ENCODE measurements at regions not wholly inside any gene's neighbourhood (a gene's known extent, or its start where the extent isn't known, plus 50 kb on each side); places are given as distances from the start of the nearest gene placed in this dataset.

- no peaks in the 10 kb centered on the region for H3K79me2 ChIP-seq (ENCODE audit: insufficient read depth)
- WGBS, 2 experiments (ENCODE audit: low coverage in 1 of 2, low lambda C conversion rate in 2 of 2, missing lambda C conversion rate in 2 of 2): 93 to 94% methylated on average over 19 of the region's 19 CpGs
- H3K36me3 ChIP-seq (ENCODE audit: low read depth): no peaks in the 10 kb centered on the region
- in situ Hi-C loops (cut with MboI): no loop called here
- no peak overlapping the region for H3K27ac ChIP-seq
- no peak overlapping the region for H3K4me2 ChIP-seq (ENCODE audit: unreplicated experiment)
- TF ChIP-seq EZH2 (IDR thresholded peaks at IDR 0.05; ENCODE audit: insufficient read depth, poor library complexity, severe bottlenecking): no peak
- TF ChIP-seq EZH2phosphoT487 (IDR thresholded peaks at IDR 0.05; ENCODE audit: insufficient read depth, low read depth): no peak
- no peak overlapping the region for H2AFZ ChIP-seq
- H3K4me1 ChIP-seq (ENCODE audit: insufficient read depth): no peaks in the 10 kb centered on the region
- DNase-seq: no peak
- peaks cover 8% of the 10 kb centered on the region; the same call in 1 of the 2 replicates for H3F3A ChIP-seq (ENCODE audit: insufficient read depth)
- H4K20me1 ChIP-seq (ENCODE audit: insufficient read depth): no peaks in the 10 kb centered on the region
- no peaks in the 10 kb centered on the region for H3K9me3 ChIP-seq (ENCODE audit: low read depth)
- H3K4me3 ChIP-seq: no peak overlapping the region
- H3K27me3 ChIP-seq (replicated peaks; ENCODE audit: insufficient read depth): no peaks in the 10 kb centered on the region
- no peaks in the 10 kb centered on the region for H3K9me2 ChIP-seq (ENCODE audit: insufficient read depth)
- H3K9ac ChIP-seq: no peak overlapping the region
Measured at GRCh38 chr6:27098956-27099355, 148.5 kb upstream of the PRSS16 start.

GRCh38 chr6:27100921-27101320 is 146.6 kb upstream of the PRSS16 start:
- WGBS, 2 experiments (ENCODE audit: low coverage in 1 of 2, low lambda C conversion rate in 2 of 2, missing lambda C conversion rate in 2 of 2): 63 to 72% methylated on average over 2 to 3 of the region's 3 CpGs
- Histone ChIP-seq H4K20me1 (ENCODE audit: insufficient read depth) (no peaks in the 10 kb centered on the region), H3K9ac (no peak overlapping the region), H3K27ac (no peak overlapping the region), H3K4me3 (no peak overlapping the region), H3K4me1 (ENCODE audit: insufficient read depth) (no peaks in the 10 kb centered on the region), H3F3A (ENCODE audit: insufficient read depth) (peaks cover 6% of the 10 kb centered on the region; the same call in 1 of the 2 replicates), H3K9me3 (ENCODE audit: low read depth) (no peaks in the 10 kb centered on the region), H2AFZ (no peak overlapping the region), H3K79me2 (ENCODE audit: insufficient read depth) (no peaks in the 10 kb centered on the region), H3K9me2 (ENCODE audit: insufficient read depth) (no peaks in the 10 kb centered on the region), H3K27me3 (replicated peaks; ENCODE audit: insufficient read depth) (no peaks in the 10 kb centered on the region), H3K4me2 (ENCODE audit: unreplicated experiment) (no peak overlapping the region), H3K36me3 (ENCODE audit: low read depth) (no peaks in the 10 kb centered on the region)
- in situ Hi-C loops (cut with MboI): no loop called here
- no peak for TF ChIP-seq EZH2 (IDR thresholded peaks at IDR 0.05; ENCODE audit: insufficient read depth, poor library complexity, severe bottlenecking)
- TF ChIP-seq EZH2phosphoT487 (IDR thresholded peaks at IDR 0.05; ENCODE audit: insufficient read depth, low read depth): no peak
- no peak for DNase-seq

GRCh38 chr6:27101824-27102223 is 145.7 kb upstream of the PRSS16 start:
- Histone ChIP-seq H3K9ac (no peak overlapping the region), H3K9me2 (ENCODE audit: insufficient read depth) (no peaks in the 10 kb centered on the region), H3K9me3 (ENCODE audit: low read depth) (no peaks in the 10 kb centered on the region), H3K4me1 (ENCODE audit: insufficient read depth) (no peaks in the 10 kb centered on the region), H3K27me3 (replicated peaks; ENCODE audit: insufficient read depth) (no peaks in the 10 kb centered on the region), H3K4me3 (no peak overlapping the region), H2AFZ (no peak overlapping the region), H3K27ac (no peak overlapping the region), H4K20me1 (ENCODE audit: insufficient read depth) (no peaks in the 10 kb centered on the region), H3K4me2 (ENCODE audit: unreplicated experiment) (no peak overlapping the region), H3K79me2 (ENCODE audit: insufficient read depth) (no peaks in the 10 kb centered on the region), H3K36me3 (ENCODE audit: low read depth) (no peaks in the 10 kb centered on the region), H3F3A (ENCODE audit: insufficient read depth) (no peaks in the 10 kb centered on the region)
- no peak for TF ChIP-seq EZH2 (IDR thresholded peaks at IDR 0.05; ENCODE audit: insufficient read depth, poor library complexity, severe bottlenecking)
- no peak for TF ChIP-seq EZH2phosphoT487 (IDR thresholded peaks at IDR 0.05; ENCODE audit: insufficient read depth, low read depth)
- in situ Hi-C loops (cut with MboI): no loop called here
- 15 to 17% methylated on average over 3 of the region's 3 CpGs for WGBS, 2 experiments (ENCODE audit: low coverage in 1 of 2, low lambda C conversion rate in 2 of 2, missing lambda C conversion rate in 2 of 2)
- DNase-seq: no peak

- TF ChIP-seq EZH2phosphoT487 (IDR thresholded peaks at IDR 0.05; ENCODE audit: insufficient read depth, low read depth) (no peak), EZH2 (IDR thresholded peaks at IDR 0.05; ENCODE audit: insufficient read depth, poor library complexity, severe bottlenecking) (no peak)
- no peak for DNase-seq
- in situ Hi-C loops (cut with MboI): no loop called here
- WGBS, 2 experiments (ENCODE audit: low coverage in 1 of 2, low lambda C conversion rate in 2 of 2, missing lambda C conversion rate in 2 of 2): 24 to 27% methylated on average over 3 of the region's 3 CpGs
- H2AFZ ChIP-seq: no peak overlapping the region
- H3K36me3 ChIP-seq (ENCODE audit: low read depth): no peaks in the 10 kb centered on the region
- H3K9me3 ChIP-seq (ENCODE audit: low read depth): no peaks in the 10 kb centered on the region
- no peak overlapping the region for H3K27ac ChIP-seq
- no peaks in the 10 kb centered on the region for H3F3A ChIP-seq (ENCODE audit: insufficient read depth)
- H3K9ac ChIP-seq: no peak overlapping the region
- no peaks in the 10 kb centered on the region for H3K79me2 ChIP-seq (ENCODE audit: insufficient read depth)
- H3K9me2 ChIP-seq (ENCODE audit: insufficient read depth): no peaks in the 10 kb centered on the region
- H3K4me1 ChIP-seq (ENCODE audit: insufficient read depth): no peaks in the 10 kb centered on the region
- H4K20me1 ChIP-seq (ENCODE audit: insufficient read depth): no peaks in the 10 kb centered on the region
- H3K4me2 ChIP-seq (ENCODE audit: unreplicated experiment): no peak overlapping the region
- H3K4me3 ChIP-seq: no peak overlapping the region
- H3K27me3 ChIP-seq (replicated peaks; ENCODE audit: insufficient read depth): no peaks in the 10 kb centered on the region
Measured at GRCh38 chr6:27106382-27106781, 141.1 kb upstream of the PRSS16 start.

- Histone ChIP-seq H3K4me2 (ENCODE audit: unreplicated experiment) (no peak overlapping the region), H3F3A (ENCODE audit: insufficient read depth) (no peaks in the 10 kb centered on the region), H3K79me2 (ENCODE audit: insufficient read depth) (no peaks in the 10 kb centered on the region), H3K27ac (no peak overlapping the region), H4K20me1 (ENCODE audit: insufficient read depth) (no peaks in the 10 kb centered on the region), H3K9me2 (ENCODE audit: insufficient read depth) (no peaks in the 10 kb centered on the region), H3K4me1 (ENCODE audit: insufficient read depth) (no peaks in the 10 kb centered on the region), H3K36me3 (ENCODE audit: low read depth) (no peaks in the 10 kb centered on the region), H3K4me3 (no peak overlapping the region), H3K9ac (no peak overlapping the region), H3K27me3 (replicated peaks; ENCODE audit: insufficient read depth) (no peaks in the 10 kb centered on the region), H2AFZ (no peak overlapping the region), H3K9me3 (ENCODE audit: low read depth) (no peaks in the 10 kb centered on the region)
- TF ChIP-seq EZH2 (IDR thresholded peaks at IDR 0.05; ENCODE audit: insufficient read depth, poor library complexity, severe bottlenecking) (no peak), EZH2phosphoT487 (IDR thresholded peaks at IDR 0.05; ENCODE audit: insufficient read depth, low read depth) (no peak)
- in situ Hi-C loops (cut with MboI): no loop called here
- no peak for DNase-seq
- WGBS, 2 experiments (ENCODE audit: low coverage in 1 of 2, low lambda C conversion rate in 2 of 2, missing lambda C conversion rate in 2 of 2): 28 to 40% methylated on average over 2 of the region's 2 CpGs
Measured at GRCh38 chr6:27111743-27112142, 135.8 kb upstream of the PRSS16 start.

All from GM23248 (cell line).